ENCODE measurements at regions not wholly inside any gene's neighbourhood (a gene's known extent, or its start where the extent isn't known, plus 50 kb on each side); places are given as distances from the start of the nearest gene placed in this dataset.

DNA sequence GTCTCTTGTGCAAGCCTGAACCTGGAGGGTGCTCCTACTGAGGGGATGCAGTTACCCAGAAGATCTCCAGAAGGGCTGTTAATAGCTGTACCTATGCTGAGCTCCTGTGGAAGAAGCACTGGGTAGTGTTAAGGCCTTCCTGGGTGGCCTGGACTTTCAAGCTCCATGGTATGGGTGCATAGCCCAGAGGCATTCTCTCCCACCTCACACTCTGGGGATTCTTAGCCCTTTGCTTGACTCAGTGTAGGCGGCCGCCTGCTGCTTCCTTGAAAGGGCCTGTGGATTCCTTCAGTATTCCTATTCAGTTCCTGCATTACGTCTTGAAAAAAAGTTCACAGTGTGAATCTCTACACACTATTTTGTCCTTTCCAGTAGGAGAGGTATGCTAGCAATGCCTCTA lies 235.7 kb upstream of the MAGEB16 start:
- Histone ChIP-seq H3K27ac (ENCODE audit: extremely low read depth, low read depth, low read length) (no peak overlapping the region), H3K4me3 (ENCODE audit: low read depth, low read length) (no peak overlapping the region), H3K4me1 (ENCODE audit: control insufficient read depth, insufficient read depth, low read length) (no peaks in the 10 kb centered on the region), H3K36me3 (ENCODE audit: control insufficient read depth in 2 of 2, insufficient read depth in 1 of 2, low read length in 2 of 2) (no peaks in the 10 kb centered on the region), H3K9me3 (ENCODE audit: control insufficient read depth, insufficient read depth, low read depth, low read length) (no peaks in the 10 kb centered on the region)
- TF ChIP-seq ZNF510 (tag by site-specific recombination; IDR thresholded peaks at IDR 0.05; ENCODE audit: insufficient replicate concordance), result no peak
- no peak for TF ChIP-seq ZNF555 (tag by site-specific recombination; conservative IDR thresholded peaks at IDR 0.05)
- no peak for TF ChIP-seq ZNF354C (tag by site-specific recombination; IDR thresholded peaks at IDR 0.05; ENCODE audit: borderline replicate concordance, low read depth)
- TF ChIP-seq, protein P1, sequence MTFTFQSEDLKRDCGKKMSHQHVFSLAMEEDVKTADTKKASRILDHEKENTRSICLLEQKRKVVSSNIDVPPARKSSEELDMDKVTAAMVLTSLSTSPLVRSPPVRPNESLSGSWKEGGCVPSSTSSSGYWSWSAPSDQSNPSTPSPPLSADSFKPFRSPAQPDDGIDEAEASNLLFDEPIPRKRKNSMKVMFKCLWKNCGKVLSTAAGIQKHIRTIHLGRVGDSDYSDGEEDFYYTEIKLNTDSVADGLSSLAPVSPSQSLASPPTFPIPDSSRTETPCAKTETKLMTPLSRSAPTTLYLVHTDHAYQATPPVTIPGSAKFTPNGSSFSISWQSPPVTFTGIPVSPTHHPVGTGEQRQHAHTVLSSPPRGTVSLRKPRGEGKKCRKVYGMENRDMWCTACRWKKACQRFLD (tag by site-specific recombination; IDR thresholded peaks at IDR 0.05), result no peak
- TF ChIP-seq, protein P2, sequence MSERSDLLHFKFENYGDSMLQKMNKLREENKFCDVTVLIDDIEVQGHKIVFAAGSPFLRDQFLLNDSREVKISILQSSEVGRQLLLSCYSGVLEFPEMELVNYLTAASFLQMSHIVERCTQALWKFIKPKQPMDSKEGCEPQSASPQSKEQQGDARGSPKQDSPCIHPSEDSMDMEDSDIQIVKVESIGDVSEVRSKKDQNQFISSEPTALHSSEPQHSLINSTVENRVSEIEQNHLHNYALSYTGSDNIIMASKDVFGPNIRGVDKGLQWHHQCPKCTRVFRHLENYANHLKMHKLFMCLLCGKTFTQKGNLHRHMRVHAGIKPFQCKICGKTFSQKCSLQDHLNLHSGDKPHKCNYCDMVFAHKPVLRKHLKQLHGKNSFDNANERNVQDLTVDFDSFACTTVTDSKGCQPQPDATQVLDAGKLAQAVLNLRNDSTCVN (tag by site-specific recombination; optimal IDR thresholded peaks at IDR 0.05), result no peak
- ChIA-PET POLR2A (no interaction called here), CTCF (interaction anchor here (0.7 kb wide), 1 partner anchor 83 kb away, joined by 4 read pairs; no protein-coding TSS in a partner anchor)

DNA sequence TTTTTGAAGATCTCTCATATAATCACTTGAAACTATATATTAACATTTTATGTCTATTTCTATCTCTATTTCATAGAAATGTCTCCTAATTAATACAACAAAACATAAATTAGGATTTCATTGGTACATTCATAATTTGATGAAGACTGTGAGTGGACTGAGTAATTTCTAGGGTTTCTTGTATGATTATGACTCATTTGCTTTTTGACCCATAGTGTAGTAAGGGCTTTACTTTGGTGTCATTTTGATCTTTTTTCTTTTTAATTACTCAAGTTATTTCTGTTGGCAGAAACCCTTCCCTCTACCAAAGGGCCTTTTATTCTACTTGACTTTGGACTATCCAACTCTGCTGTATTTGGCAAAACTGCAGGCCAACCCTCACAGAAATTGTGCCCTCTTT lies 207.9 kb upstream of the MAGEB16 start:
- Histone ChIP-seq H3K36me3 (ENCODE audit: control insufficient read depth in 2 of 2, insufficient read depth in 1 of 2, low read length in 2 of 2) (no peaks in the 10 kb centered on the region), H3K4me3 (ENCODE audit: low read depth, low read length) (no peak overlapping the region), H3K4me1 (ENCODE audit: control insufficient read depth, insufficient read depth, low read length) (no peaks in the 10 kb centered on the region), H3K27ac (ENCODE audit: extremely low read depth, low read depth, low read length) (no peak overlapping the region), H3K9me3 (ENCODE audit: control insufficient read depth, insufficient read depth, low read depth, low read length) (no peaks in the 10 kb centered on the region)
- ChIA-PET POLR2A (no interaction called here), CTCF (no interaction called here)
- TF ChIP-seq, protein P3, sequence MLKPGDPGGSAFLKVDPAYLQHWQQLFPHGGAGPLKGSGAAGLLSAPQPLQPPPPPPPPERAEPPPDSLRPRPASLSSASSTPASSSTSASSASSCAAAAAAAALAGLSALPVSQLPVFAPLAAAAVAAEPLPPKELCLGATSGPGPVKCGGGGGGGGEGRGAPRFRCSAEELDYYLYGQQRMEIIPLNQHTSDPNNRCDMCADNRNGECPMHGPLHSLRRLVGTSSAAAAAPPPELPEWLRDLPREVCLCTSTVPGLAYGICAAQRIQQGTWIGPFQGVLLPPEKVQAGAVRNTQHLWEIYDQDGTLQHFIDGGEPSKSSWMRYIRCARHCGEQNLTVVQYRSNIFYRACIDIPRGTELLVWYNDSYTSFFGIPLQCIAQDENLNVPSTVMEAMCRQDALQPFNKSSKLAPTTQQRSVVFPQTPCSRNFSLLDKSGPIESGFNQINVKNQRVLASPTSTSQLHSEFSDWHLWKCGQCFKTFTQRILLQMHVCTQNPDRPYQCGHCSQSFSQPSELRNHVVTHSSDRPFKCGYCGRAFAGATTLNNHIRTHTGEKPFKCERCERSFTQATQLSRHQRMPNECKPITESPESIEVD (tag by site-specific recombination; IDR thresholded peaks at IDR 0.05), result no peak
- no peak for TF ChIP-seq ZNF549 (tag by site-specific recombination; IDR thresholded peaks at IDR 0.05)
- TF ChIP-seq, protein P4, sequence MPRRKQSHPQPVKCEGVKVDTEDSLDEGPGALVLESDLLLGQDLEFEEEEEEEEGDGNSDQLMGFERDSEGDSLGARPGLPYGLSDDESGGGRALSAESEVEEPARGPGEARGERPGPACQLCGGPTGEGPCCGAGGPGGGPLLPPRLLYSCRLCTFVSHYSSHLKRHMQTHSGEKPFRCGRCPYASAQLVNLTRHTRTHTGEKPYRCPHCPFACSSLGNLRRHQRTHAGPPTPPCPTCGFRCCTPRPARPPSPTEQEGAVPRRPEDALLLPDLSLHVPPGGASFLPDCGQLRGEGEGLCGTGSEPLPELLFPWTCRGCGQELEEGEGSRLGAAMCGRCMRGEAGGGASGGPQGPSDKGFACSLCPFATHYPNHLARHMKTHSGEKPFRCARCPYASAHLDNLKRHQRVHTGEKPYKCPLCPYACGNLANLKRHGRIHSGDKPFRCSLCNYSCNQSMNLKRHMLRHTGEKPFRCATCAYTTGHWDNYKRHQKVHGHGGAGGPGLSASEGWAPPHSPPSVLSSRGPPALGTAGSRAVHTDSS (tag by site-specific recombination; IDR thresholded peaks at IDR 0.05), result no peak
- no peak for TF ChIP-seq KLF7 (tag by site-specific recombination; IDR thresholded peaks at IDR 0.05; ENCODE audit: borderline replicate concordance)
- TF ChIP-seq HOXD13 (CRISPR knock-in tag; IDR thresholded peaks at IDR 0.05; ENCODE audit: borderline replicate concordance), result no peak
- TF ChIP-seq, protein P5, sequence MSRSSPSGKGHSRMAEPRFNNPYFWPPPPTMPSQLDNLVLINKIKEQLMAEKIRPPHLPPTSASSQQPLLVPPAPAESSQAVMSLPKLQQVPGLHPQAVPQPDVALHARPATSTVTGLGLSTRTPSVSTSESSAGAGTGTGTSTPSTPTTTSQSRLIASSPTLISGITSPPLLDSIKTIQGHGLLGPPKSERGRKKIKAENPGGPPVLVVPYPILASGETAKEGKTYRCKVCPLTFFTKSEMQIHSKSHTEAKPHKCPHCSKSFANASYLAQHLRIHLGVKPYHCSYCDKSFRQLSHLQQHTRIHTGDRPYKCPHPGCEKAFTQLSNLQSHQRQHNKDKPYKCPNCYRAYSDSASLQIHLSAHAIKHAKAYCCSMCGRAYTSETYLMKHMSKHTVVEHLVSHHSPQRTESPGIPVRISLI (tag by site-specific recombination; IDR thresholded peaks at IDR 0.05), result no peak
- no peak for TF ChIP-seq ZNF366 (tag by site-specific recombination; conservative IDR thresholded peaks at IDR 0.05)
- no peak for TF ChIP-seq ZNF311 (tag by site-specific recombination; IDR thresholded peaks at IDR 0.05; ENCODE audit: borderline replicate concordance)
- TF ChIP-seq ZFHX2 (tag by site-specific recombination; conservative IDR thresholded peaks at IDR 0.05), result no peak
- no peak for TF ChIP-seq TCF7L2 (IDR thresholded peaks at IDR 0.05; ENCODE audit: borderline replicate concordance, low read depth, low read length)
- no peak for TF ChIP-seq ZBTB17 (tag by site-specific recombination; IDR thresholded peaks at IDR 0.05)
- TF ChIP-seq, protein P6, sequence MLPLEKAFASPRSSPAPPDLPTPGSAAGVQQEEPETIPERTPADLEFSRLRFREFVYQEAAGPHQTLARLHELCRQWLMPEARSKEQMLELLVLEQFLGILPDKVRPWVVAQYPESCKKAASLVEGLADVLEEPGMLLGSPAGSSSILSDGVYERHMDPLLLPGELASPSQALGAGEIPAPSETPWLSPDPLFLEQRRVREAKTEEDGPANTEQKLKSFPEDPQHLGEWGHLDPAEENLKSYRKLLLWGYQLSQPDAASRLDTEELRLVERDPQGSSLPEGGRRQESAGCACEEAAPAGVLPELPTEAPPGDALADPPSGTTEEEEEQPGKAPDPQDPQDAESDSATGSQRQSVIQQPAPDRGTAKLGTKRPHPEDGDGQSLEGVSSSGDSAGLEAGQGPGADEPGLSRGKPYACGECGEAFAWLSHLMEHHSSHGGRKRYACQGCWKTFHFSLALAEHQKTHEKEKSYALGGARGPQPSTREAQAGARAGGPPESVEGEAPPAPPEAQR (tag by site-specific recombination; IDR thresholded peaks at IDR 0.05), result no peak
- TF ChIP-seq ZNF792 (tag by site-specific recombination; IDR thresholded peaks at IDR 0.05), result no peak
- TF ChIP-seq ZNF501 (tag by site-specific recombination; IDR thresholded peaks at IDR 0.05), result no peak
- TF ChIP-seq, protein P7, sequence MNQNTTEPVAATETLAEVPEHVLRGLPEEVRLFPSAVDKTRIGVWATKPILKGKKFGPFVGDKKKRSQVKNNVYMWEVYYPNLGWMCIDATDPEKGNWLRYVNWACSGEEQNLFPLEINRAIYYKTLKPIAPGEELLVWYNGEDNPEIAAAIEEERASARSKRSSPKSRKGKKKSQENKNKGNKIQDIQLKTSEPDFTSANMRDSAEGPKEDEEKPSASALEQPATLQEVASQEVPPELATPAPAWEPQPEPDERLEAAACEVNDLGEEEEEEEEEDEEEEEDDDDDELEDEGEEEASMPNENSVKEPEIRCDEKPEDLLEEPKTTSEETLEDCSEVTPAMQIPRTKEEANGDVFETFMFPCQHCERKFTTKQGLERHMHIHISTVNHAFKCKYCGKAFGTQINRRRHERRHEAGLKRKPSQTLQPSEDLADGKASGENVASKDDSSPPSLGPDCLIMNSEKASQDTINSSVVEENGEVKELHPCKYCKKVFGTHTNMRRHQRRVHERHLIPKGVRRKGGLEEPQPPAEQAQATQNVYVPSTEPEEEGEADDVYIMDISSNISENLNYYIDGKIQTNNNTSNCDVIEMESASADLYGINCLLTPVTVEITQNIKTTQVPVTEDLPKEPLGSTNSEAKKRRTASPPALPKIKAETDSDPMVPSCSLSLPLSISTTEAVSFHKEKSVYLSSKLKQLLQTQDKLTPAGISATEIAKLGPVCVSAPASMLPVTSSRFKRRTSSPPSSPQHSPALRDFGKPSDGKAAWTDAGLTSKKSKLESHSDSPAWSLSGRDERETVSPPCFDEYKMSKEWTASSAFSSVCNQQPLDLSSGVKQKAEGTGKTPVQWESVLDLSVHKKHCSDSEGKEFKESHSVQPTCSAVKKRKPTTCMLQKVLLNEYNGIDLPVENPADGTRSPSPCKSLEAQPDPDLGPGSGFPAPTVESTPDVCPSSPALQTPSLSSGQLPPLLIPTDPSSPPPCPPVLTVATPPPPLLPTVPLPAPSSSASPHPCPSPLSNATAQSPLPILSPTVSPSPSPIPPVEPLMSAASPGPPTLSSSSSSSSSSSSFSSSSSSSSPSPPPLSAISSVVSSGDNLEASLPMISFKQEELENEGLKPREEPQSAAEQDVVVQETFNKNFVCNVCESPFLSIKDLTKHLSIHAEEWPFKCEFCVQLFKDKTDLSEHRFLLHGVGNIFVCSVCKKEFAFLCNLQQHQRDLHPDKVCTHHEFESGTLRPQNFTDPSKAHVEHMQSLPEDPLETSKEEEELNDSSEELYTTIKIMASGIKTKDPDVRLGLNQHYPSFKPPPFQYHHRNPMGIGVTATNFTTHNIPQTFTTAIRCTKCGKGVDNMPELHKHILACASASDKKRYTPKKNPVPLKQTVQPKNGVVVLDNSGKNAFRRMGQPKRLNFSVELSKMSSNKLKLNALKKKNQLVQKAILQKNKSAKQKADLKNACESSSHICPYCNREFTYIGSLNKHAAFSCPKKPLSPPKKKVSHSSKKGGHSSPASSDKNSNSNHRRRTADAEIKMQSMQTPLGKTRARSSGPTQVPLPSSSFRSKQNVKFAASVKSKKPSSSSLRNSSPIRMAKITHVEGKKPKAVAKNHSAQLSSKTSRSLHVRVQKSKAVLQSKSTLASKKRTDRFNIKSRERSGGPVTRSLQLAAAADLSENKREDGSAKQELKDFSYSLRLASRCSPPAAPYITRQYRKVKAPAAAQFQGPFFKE (tag by site-specific recombination; IDR thresholded peaks at IDR 0.05; ENCODE audit: borderline replicate concordance), result no peak
- no peak for TF ChIP-seq ZNF114 (tag by site-specific recombination; IDR thresholded peaks at IDR 0.05)

Data from HEK293 (cell line).